ENCODE measurements at regions not wholly inside any gene's neighbourhood (a gene's known extent, or its start where the extent isn't known, plus 50 kb on each side); places are given as distances from the start of the nearest gene placed in this dataset.

GRCh38 chr10:118522791-118523498, 72.5 kb downstream of the PRLHR start:
- intact Hi-C loops (cut with DNase I; ENCODE audit: low total_unique reads) = no loop called here
- Histone ChIP-seq H3K9me3 (peaks cover 0 to 1% (median 1%) of the 10 kb centered on the region in 3 donors), H3K27ac (no peak overlapping the region), H3K4me3 (no peak overlapping the region), H3K4me1 (no peaks in the 10 kb centered on the region), H3K36me3 (no peaks in the 10 kb centered on the region), H3K27me3 (no peaks in the 10 kb centered on the region)
- DNase-seq = no peak
- no peak for TF ChIP-seq CTCF (IDR thresholded peaks at IDR 0.05)

- peaks cover 0 to 5% (median 4%) of the 10 kb centered on the region in 3 donors for H3K9me3 ChIP-seq
- no peaks in the 10 kb centered on the region for H3K4me1 ChIP-seq
- H3K27ac ChIP-seq = no peak overlapping the region
- H3K36me3 ChIP-seq = no peaks in the 10 kb centered on the region
- no peak for DNase-seq
- intact Hi-C loops (cut with DNase I; ENCODE audit: low total_unique reads) = no loop called here
- TF ChIP-seq CTCF (IDR thresholded peaks at IDR 0.05) = no peak
- H3K4me3 ChIP-seq = no peak overlapping the region
- H3K27me3 ChIP-seq = no peaks in the 10 kb centered on the region
These were observed 73.9 kb downstream of the PRLHR start for GRCh38 chr10:118521415-118522117.

DNA sequence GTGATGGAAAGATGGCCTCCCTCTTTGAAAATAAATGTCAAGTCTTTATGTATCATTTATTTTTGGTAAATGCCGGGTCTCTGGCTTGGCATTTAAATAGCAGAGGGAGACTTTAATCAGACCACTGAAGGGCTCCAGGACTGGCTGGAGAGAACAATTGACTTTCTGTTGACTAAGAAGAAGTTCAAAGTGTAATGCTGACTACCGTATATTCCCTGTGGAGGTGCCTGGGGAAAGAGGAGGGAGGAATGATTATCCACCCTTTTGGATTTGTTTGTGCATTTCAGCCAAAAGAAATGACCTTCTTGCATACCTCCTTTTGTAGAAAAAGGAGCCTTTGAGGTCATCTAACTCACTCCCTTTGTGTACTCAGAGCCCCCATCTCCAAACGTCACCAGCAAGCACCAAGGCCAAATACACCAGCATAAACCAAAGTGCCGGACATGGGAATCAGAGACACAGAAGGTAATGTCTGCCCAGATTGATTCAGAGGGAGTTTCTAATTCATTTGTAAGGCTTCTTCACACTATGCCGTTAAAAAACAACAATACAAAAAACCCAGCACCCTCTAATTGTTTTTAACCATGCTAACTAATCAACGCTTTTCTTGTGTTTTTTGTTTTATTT, 75.2 kb downstream of the PRLHR start:
- peaks cover 0 to 5% (median 4%) of the 10 kb centered on the region in 3 donors for H3K9me3 ChIP-seq
- H3K27me3 ChIP-seq = no peaks in the 10 kb centered on the region
- H3K36me3 ChIP-seq = no peaks in the 10 kb centered on the region
- H3K4me1 ChIP-seq = no peaks in the 10 kb centered on the region
- no peak overlapping the region for H3K27ac ChIP-seq
- TF ChIP-seq CTCF (IDR thresholded peaks at IDR 0.05) = no peak
- no peak for DNase-seq
- intact Hi-C loops (cut with DNase I; ENCODE audit: low total_unique reads) = no loop called here
- no peak overlapping the region for H3K4me3 ChIP-seq

- intact Hi-C loops (cut with DNase I; ENCODE audit: low total_unique reads) = no loop called here
- H3K4me1 ChIP-seq = no peaks in the 10 kb centered on the region
- H3K27ac ChIP-seq = no peak overlapping the region
- no peak overlapping the region for H3K4me3 ChIP-seq
- no peaks in the 10 kb centered on the region for H3K36me3 ChIP-seq
- H3K27me3 ChIP-seq = no peaks in the 10 kb centered on the region
- no peak for DNase-seq
- no peak for TF ChIP-seq CTCF (IDR thresholded peaks at IDR 0.05)
- H3K9me3 ChIP-seq = peaks cover 0 to 5% (median 4%) of the 10 kb centered on the region in 3 donors
These were observed 77.4 kb downstream of the PRLHR start for GRCh38 chr10:118518095-118518494.

DNA sequence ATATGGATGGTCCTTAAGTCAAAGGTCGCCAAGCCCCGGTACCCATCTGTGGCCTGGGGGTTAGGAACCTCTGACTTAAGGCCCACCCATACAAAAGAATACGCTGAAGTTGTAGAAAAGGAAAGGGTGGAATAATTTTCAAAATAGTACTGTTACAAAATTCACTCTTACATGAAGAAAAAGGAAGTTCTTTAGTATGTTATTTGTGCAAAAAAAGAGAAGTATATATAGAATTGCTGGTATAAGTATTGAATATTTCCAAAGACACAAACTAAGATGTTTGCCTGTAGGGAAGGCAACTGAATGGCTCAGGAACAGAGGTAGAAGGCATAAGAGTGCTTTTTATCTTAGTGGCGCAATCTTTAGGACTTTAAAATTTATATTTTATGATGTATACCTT, 78.7 kb downstream of the PRLHR start:
- intact Hi-C loops (cut with DNase I; ENCODE audit: low total_unique reads) = no loop called here
- Histone ChIP-seq H3K36me3 (no peaks in the 10 kb centered on the region), H3K9me3 (peaks cover 0 to 5% (median 4%) of the 10 kb centered on the region in 3 donors), H3K27me3 (no peaks in the 10 kb centered on the region), H3K4me1 (no peaks in the 10 kb centered on the region), H3K4me3 (no peak overlapping the region), H3K27ac (no peak overlapping the region)
- no peak for DNase-seq
- TF ChIP-seq CTCF (IDR thresholded peaks at IDR 0.05) = no peak

Measured in tibial artery (tissue), 4 donors.